CD8-positive, alpha-beta memory T cell (primary cell): ENCODE measurements at regions not wholly inside any gene's neighbourhood (a gene's known extent, or its start where the extent isn't known, plus 50 kb on each side); places are given as distances from the start of the nearest gene placed in this dataset.

ENCODE experiments used
- CTCF ChIA-PET: fragments of 350-600 bp; sonication (Branson Sonifier 250); formaldehyde crosslinking; loops from one replicate; lab custom pipeline; 2021; ENCODE audit warnings: antibody characterized with exemption; lab: Charles Lee
- POLR2A ChIA-PET: fragments of 350-600 bp; sonication (Branson Sonifier 250); formaldehyde crosslinking; loops from one replicate; lab custom pipeline; 2021; ENCODE audit warnings: antibody characterized with exemption; lab: Charles Lee
- DNase-seq, 5 donors: peaks; one replicate each; pipeline versions ENCODE4 v3.0.0 to v3.0.0-alpha.2; 2020 to 2022; ENCODE audit warnings: mixed read lengths in 1 of 5
- H3K27ac ChIP-seq: one replicate; pipeline ENCODE4 v1.7.0; 2013; ENCODE audit warnings: low read depth, mild to moderate bottlenecking, low read length, moderate library complexity
- H3K27me3 ChIP-seq: 2 replicates; pipeline ENCODE4 v1.7.0; 2013; ENCODE audit warnings: low read length, mild to moderate bottlenecking; ENCODE audit not compliant: insufficient read depth, poor library complexity, severe bottlenecking
- H3K36me3 ChIP-seq: 2 replicates; pipeline ENCODE4 v1.7.0; 2013; ENCODE audit warnings: mild to moderate bottlenecking, low read length, moderate library complexity; ENCODE audit not compliant: insufficient read depth
- H3K4me1 ChIP-seq: 2 replicates; pipeline ENCODE4 v1.7.0; 2013; ENCODE audit warnings: mild to moderate bottlenecking, low read length, moderate library complexity; ENCODE audit not compliant: insufficient read depth
- H3K4me3 ChIP-seq: 2 replicates; pipeline ENCODE4 v1.7.0; 2013; ENCODE audit warnings: mild to moderate bottlenecking, low read length
- H3K9me3 ChIP-seq: 2 replicates; pipeline ENCODE4 v1.7.0; 2013; ENCODE audit warnings: mild to moderate bottlenecking, low read length
- H3K27ac Mint-ChIP-seq, 8 donors: one replicate each; pipeline ENCODE4 v1.8.0; 2020 to 2021; ENCODE audit warnings: mixed read lengths in 8 of 8, mild to moderate bottlenecking in 6 of 8, inconsistent platforms in 3 of 8, moderate library complexity in 3 of 8
- H3K27me3 Mint-ChIP-seq, 2 donors: one replicate each; pipeline ENCODE4 v1.8.0; 2020 to 2021; ENCODE audit warnings: mixed read lengths in 2 of 2, mild to moderate bottlenecking in 1 of 2, moderate library complexity in 1 of 2
- H3K36me3 Mint-ChIP-seq, 3 donors: one replicate each; pipeline ENCODE4 v1.8.0; 2020 to 2021; ENCODE audit warnings: mixed read lengths in 3 of 3, inconsistent platforms in 1 of 3, mild to moderate bottlenecking in 1 of 3
- H3K4me1 Mint-ChIP-seq, 3 donors: one replicate each; pipeline ENCODE4 v1.8.0; 2020 to 2021; ENCODE audit warnings: mixed read lengths in 3 of 3, inconsistent platforms in 1 of 3, mild to moderate bottlenecking in 1 of 3
- H3K4me3 Mint-ChIP-seq, 7 donors: one replicate each; pipeline ENCODE4 v1.8.0; 2020 to 2021; ENCODE audit warnings: mixed read lengths in 7 of 7, mild to moderate bottlenecking in 6 of 7, moderate library complexity in 4 of 7, inconsistent platforms in 2 of 7
- H3K9me3 Mint-ChIP-seq, 5 donors: one replicate each; pipeline ENCODE4 v1.8.0; 2020 to 2022; ENCODE audit warnings: mixed read lengths in 5 of 5, mild to moderate bottlenecking in 3 of 5, moderate library complexity in 2 of 5, inconsistent platforms in 1 of 5

- ChIA-PET POLR2A (interaction anchor here (1.0 kb wide), 1 partner anchor 15 kb away, joined by 3 read pairs; no protein-coding TSS in a partner anchor), CTCF (no interaction called here)
Measured at GRCh38 chr6:110558575-110558974, 82.2 kb upstream of the SLC22A16 start.

GRCh38 chr6:110557199-110557598 lies 80.8 kb upstream of the SLC22A16 start:
- CTCF ChIA-PET = no interaction called here
- Mint-ChIP-seq H3K9me3 (peaks cover 0 to 10% (median 5%) of the 10 kb centered on the region in 5 donors), H3K4me1 (peaks cover 46 to 59% (median 50%) of the 10 kb centered on the region in 3 donors), H3K4me3 (no peak overlapping the region), H3K36me3 (peaks cover 0 to 10% (median 0%) of the 10 kb centered on the region in 3 donors), H3K27ac (no peak overlapping the region), H3K27me3 (peaks cover 3% of the 10 kb centered on the region in 2 donors)
- Histone ChIP-seq H3K27ac (no peak overlapping the region), H3K27me3 (no peaks in the 10 kb centered on the region), H3K4me1 (peaks cover 28% of the 10 kb centered on the region), H3K4me3 (no peak overlapping the region), H3K36me3 (no peaks in the 10 kb centered on the region), H3K9me3 (no peaks in the 10 kb centered on the region)
- DNase-seq = no peak
- POLR2A ChIA-PET = no interaction called here

More at GRCh38 chr6:110558575-110558974, 82.2 kb upstream of the SLC22A16 start:
- Mint-ChIP-seq H3K27ac (peak overlapping the region in 3 of 8 donors; percentile 35 to 56 (median 43)), H3K36me3 (peaks cover 0 to 6% (median 0%) of the 10 kb centered on the region in 3 donors), H3K27me3 (no peaks in the 10 kb centered on the region), H3K9me3 (peaks cover 0 to 3% (median 0%) of the 10 kb centered on the region in 5 donors), H3K4me1 (peaks cover 49 to 68% (median 57%) of the 10 kb centered on the region in 3 donors), H3K4me3 (no peak overlapping the region)
- H3K9me3 ChIP-seq = no peaks in the 10 kb centered on the region
- H3K36me3 ChIP-seq = no peaks in the 10 kb centered on the region
- H3K27me3 ChIP-seq = no peaks in the 10 kb centered on the region
- no peak overlapping the region for H3K4me3 ChIP-seq
- DNase-seq = no peak
- H3K27ac ChIP-seq = no peak overlapping the region
- H3K4me1 ChIP-seq = peaks cover 28% of the 10 kb centered on the region

DNA sequence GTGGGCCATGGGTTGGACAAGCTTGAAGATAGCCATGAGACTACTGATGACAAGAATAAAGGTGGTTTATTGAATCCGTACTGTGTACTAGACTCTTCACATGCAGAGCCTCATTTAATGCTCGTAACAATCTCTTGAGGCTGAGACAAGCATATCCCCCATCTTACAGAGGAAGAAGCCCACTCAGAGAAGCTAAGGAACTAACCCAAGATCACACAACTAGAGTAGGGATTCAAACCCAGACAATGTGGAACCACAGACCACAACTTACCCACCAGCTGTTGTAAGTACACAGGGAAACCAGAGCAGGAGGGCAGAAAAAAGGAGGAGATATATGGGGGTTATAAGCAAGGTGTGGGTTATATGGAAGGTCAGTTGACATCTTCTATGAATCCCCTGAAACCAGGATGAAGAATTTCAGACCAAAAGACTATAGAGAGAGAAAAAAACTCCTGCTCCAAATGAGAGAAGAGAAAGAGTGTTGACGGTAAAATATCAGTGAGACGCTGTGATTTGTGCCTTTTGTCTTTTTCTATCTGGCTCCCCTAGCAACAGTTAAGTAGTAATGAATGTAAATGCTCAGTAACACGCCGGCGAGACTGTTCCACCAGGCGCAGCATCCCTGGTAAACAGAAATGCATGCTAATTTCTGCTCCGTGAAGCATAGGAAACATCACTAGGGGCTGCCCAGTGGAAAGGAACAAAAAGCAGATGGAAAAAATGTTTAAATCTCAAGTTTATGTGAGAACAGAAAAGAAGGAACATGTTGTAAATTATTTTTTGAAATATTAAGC lies 80.1 kb upstream of the SLC22A16 start:
- Histone ChIP-seq H3K27ac (no peak overlapping the region), H3K4me3 (no peak overlapping the region), H3K4me1 (peaks cover 24% of the 10 kb centered on the region), H3K9me3 (no peaks in the 10 kb centered on the region), H3K27me3 (no peaks in the 10 kb centered on the region), H3K36me3 (no peaks in the 10 kb centered on the region)
- Mint-ChIP-seq H3K4me3 (no peak overlapping the region), H3K27ac (peak overlapping the region in 4 of 8 donors; percentile 25 to 56 (median 39)), H3K27me3 (peaks cover 5 to 10% of the 10 kb centered on the region in 2 donors), H3K36me3 (peaks cover 0 to 14% (median 0%) of the 10 kb centered on the region in 3 donors), H3K4me1 (peaks cover 39 to 52% (median 44%) of the 10 kb centered on the region in 3 donors), H3K9me3 (peaks cover 0 to 16% (median 6%) of the 10 kb centered on the region in 5 donors)
- ChIA-PET CTCF (no interaction called here), POLR2A (no interaction called here)
- DNase-seq = no peak

DNA sequence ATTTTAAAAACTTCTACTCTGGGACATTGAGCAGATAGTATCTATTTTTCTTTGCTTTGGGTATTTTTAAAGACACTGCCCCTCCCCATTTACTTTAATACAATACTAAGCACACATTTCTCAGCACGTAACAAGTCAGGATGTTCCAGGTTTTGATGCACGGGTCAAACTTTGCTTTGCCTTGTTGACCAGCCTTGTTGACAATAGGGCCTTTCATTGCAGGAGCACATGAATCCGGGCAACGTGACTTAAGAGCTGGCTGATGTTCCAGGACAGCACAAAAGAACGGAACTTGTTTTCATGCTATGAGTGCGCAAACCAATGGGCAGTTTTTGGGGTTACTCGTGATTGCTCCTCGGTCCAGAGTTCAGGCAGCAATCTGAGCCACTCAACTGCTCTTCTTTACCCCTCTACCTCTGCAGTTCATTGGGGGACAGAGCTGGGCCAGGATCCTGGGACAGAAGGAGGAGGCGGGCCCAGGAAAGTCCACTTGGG lies 78.6 kb upstream of the SLC22A16 start:
- Histone ChIP-seq H3K36me3 (no peaks in the 10 kb centered on the region), H3K27ac (no peak overlapping the region), H3K9me3 (no peaks in the 10 kb centered on the region), H3K27me3 (no peaks in the 10 kb centered on the region), H3K4me3 (no peak overlapping the region), H3K4me1 (peaks cover 9% of the 10 kb centered on the region)
- CTCF ChIA-PET = no interaction called here
- H3K27ac Mint-ChIP-seq = no peak overlapping the region
- DNase-seq = no peak
- H3K4me1 Mint-ChIP-seq = peaks cover 24 to 37% (median 29%) of the 10 kb centered on the region in 3 donors
- H3K9me3 Mint-ChIP-seq = peaks cover 0 to 18% (median 6%) of the 10 kb centered on the region in 5 donors
- no peak overlapping the region for H3K4me3 Mint-ChIP-seq
- peaks cover 0 to 14% (median 0%) of the 10 kb centered on the region in 3 donors for H3K36me3 Mint-ChIP-seq
- H3K27me3 Mint-ChIP-seq = peaks cover 6 to 18% of the 10 kb centered on the region in 2 donors
- POLR2A ChIA-PET = no interaction called here

DNA sequence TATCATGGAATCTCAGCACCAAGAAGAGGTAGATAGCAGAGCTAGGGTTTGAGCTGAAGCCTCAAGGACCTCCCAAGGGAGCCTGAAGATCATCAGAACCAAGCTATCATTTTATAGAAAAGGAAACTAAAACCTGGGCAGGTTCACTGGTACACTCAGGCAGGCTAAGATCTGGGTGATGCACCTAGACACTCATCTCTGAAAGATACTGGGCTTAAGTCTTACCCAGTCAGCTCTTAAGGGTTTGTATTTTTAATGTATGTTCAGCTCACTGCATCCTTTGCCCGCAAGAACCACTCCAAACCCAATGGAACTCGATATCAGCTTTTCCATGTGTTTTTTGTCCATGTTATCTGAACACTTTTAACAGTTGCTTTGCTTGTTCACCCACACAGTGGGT lies 78.0 kb upstream of the SLC22A16 start:
- H3K4me1 Mint-ChIP-seq = peaks cover 21 to 31% (median 23%) of the 10 kb centered on the region in 3 donors
- CTCF ChIA-PET = no interaction called here
- no peaks in the 10 kb centered on the region for H3K27me3 ChIP-seq

GRCh38 chr6:110552901-110553641 lies 76.7 kb upstream of the SLC22A16 start:
- Mint-ChIP-seq H3K9me3 (peaks cover 0 to 18% (median 6%) of the 10 kb centered on the region in 5 donors), H3K4me3 (no peak overlapping the region), H3K36me3 (peaks cover 0 to 14% (median 2%) of the 10 kb centered on the region in 3 donors), H3K27me3 (peaks cover 6 to 18% of the 10 kb centered on the region in 2 donors), H3K27ac (no peak overlapping the region), H3K4me1 (peaks cover 9 to 21% (median 11%) of the 10 kb centered on the region in 3 donors)
- no peaks in the 10 kb centered on the region for H3K36me3 ChIP-seq
- H3K27ac ChIP-seq = no peak overlapping the region
- ChIA-PET POLR2A (no interaction called here), CTCF (no interaction called here)
- no peak for DNase-seq
- no peaks in the 10 kb centered on the region for H3K27me3 ChIP-seq
- no peaks in the 10 kb centered on the region for H3K9me3 ChIP-seq
- no peaks in the 10 kb centered on the region for H3K4me1 ChIP-seq
- no peak overlapping the region for H3K4me3 ChIP-seq

More for the DNA sequence above, 78.0 kb upstream of the SLC22A16 start:
- no peak for DNase-seq
- peak overlapping the region in 1 of 8 donors; percentile 49 for H3K27ac Mint-ChIP-seq
- H3K9me3 Mint-ChIP-seq = peaks cover 0 to 18% (median 6%) of the 10 kb centered on the region in 5 donors
- Histone ChIP-seq H3K27ac (no peak overlapping the region), H3K4me3 (no peak overlapping the region), H3K4me1 (peaks cover 4% of the 10 kb centered on the region), H3K9me3 (no peaks in the 10 kb centered on the region), H3K36me3 (no peaks in the 10 kb centered on the region)
- H3K4me3 Mint-ChIP-seq = no peak overlapping the region
- H3K36me3 Mint-ChIP-seq = peaks cover 0 to 14% (median 1%) of the 10 kb centered on the region in 3 donors
- H3K27me3 Mint-ChIP-seq = peaks cover 6 to 18% of the 10 kb centered on the region in 2 donors
- POLR2A ChIA-PET = no interaction called here

GRCh38 chr6:110552076-110552475 lies 75.7 kb upstream of the SLC22A16 start:
- Mint-ChIP-seq H3K27ac (no peak overlapping the region), H3K27me3 (peaks cover 6 to 18% of the 10 kb centered on the region in 2 donors), H3K4me1 (peaks cover 9 to 20% (median 11%) of the 10 kb centered on the region in 3 donors), H3K36me3 (peaks cover 0 to 14% (median 2%) of the 10 kb centered on the region in 3 donors), H3K9me3 (peaks cover 0 to 18% (median 6%) of the 10 kb centered on the region in 5 donors), H3K4me3 (no peak overlapping the region)
- Histone ChIP-seq H3K4me3 (no peak overlapping the region), H3K27ac (no peak overlapping the region), H3K9me3 (no peaks in the 10 kb centered on the region), H3K36me3 (no peaks in the 10 kb centered on the region), H3K4me1 (no peaks in the 10 kb centered on the region), H3K27me3 (no peaks in the 10 kb centered on the region)
- ChIA-PET CTCF (no interaction called here), POLR2A (no interaction called here)
- DNase-seq = no peak
